ENCODE measurements at regions not wholly inside any gene's neighbourhood (a gene's known extent, or its start where the extent isn't known, plus 50 kb on each side); places are given as distances from the start of the nearest gene placed in this dataset.
"Not testable (repeated sequence)": the region's sequence is repeated elsewhere in the genome, so short reads cannot be mapped to it uniquely, and the experiment has no call there.

DNA sequence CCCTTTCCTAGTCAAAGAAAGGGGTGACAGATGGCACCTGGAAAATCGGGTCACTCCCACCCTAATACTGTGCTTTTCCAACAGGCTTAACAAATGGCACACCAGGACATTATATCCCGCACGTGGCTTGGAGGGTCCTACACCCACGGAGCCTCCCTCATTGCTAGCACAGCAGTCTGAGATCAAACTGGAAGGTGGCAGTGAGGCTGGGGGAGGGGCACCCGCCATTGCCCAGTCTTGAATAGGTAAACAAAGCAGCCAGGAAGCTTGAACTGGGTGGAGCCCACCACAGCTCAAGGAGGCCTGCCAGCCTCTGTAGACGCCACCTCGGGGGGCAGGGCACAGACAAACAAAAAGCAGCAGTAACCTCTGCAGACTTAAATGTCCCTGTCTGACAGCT lies 249.2 kb upstream of the ALG10 start:
- not testable (repeated sequence) for DNase-seq (ENCODE audit: low read depth); H3K4me3 ChIP-seq (ENCODE audit: low read depth, low read length)

DNA sequence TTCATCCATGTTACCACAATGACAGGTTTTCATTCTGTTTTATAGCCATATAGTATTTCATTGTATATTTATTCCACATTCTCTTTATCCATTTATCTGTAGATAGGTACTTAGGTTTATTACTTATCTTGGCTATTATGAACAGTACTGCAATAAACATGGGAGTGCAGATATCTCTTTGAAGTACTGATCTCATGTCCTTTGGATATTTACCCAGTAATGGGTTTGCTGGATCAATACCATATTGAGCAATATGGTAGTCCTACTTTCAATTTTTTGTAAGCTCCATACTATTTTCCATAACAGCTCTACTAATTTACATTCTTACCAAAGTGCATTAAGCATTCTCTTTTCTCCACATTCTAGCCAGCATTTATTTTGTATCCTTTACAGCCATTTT lies 235.8 kb upstream of the ALG10 start:
- DNase-seq (ENCODE audit: low read depth) = no peak
- H3K4me3 ChIP-seq (ENCODE audit: low read depth, low read length) = no peak overlapping the region

DNA sequence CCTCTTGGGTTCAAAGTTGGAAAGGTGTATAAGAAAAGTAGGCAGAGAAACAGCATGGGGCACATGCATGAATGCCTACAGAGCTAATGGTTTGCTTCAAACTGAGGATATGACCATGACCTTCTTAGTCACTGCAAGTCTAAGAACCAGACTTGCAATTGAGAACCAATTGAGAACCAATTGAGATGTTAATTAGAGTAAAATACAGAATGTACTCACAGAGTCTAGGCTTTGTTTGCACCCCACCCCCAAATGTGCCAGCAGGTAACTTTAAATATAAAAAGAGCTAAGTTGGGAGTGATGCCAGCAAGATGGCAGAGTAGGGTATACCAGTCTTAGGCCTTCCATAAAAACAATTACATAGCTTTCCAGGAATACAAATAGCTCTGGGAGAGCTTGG lies 227.3 kb upstream of the ALG10 start:
- DNase-seq (ENCODE audit: low read depth) = no peak
- H3K4me3 ChIP-seq (ENCODE audit: low read depth, low read length) = no peak overlapping the region

DNA sequence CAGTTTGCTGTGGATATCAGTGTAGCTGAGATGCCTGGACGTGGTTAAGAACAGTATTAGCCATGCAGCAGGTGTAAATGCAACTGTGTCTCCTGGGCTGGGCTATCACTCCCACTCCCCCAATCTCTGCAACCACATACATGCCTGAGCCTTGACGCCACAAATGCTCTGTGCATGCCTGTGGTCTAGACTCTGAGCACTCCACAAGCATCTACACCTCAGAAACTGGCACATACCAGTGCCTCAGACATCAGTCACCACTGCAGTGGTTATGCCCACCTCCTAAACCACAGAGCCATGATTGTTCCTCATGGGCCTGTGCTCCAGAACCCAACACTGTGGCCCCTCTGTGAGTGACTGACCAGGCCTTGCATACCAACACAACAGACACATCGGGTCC lies 226.8 kb upstream of the ALG10 start:
- DNase-seq (ENCODE audit: low read depth) = no peak
- no peak overlapping the region for H3K4me3 ChIP-seq (ENCODE audit: low read depth, low read length)

DNA sequence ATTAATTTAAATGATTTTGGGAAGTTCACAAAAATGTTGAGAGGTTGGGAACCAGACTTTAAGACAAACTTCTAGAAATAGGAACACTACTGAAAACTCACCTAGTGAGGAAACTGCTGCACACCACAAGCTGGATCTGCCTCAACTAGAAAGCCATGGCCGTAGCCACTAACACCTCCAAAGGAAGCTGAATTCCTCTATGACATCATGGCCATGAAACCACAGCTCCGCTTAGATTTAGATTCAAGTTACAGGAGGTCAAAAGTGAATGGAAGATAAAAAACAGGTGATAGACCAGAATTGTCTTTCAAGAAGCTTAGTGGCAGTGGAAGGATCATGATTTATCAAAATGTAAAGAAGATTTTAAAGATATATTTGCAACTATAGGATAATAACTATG lies 208.8 kb upstream of the ALG10 start:
- no peak for DNase-seq (ENCODE audit: low read depth)
- H3K4me3 ChIP-seq (ENCODE audit: low read depth, low read length) = no peak overlapping the region

DNA sequence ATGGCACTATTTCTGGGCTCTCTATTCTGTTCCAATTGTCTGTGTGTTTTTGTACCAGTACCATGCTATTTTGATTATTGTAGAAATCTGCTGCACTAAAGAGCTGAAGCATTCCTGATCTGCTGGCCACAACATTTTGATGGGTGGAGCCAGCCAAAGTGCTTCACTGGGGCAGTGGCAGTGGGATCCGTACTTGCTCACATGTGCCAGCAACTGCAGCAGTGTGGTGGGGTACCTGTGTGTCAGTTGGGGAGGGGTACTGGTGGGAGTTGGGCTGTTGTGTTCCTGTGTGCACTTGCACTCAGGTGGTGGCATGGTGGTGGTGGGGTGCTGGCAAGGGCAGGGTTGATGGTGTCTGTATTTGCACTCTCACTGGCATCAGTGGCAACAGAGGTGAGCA lies 204.6 kb upstream of the ALG10 start:
- no peak for DNase-seq (ENCODE audit: low read depth)
- H3K4me3 ChIP-seq (ENCODE audit: low read depth, low read length) = no peak overlapping the region

DNA sequence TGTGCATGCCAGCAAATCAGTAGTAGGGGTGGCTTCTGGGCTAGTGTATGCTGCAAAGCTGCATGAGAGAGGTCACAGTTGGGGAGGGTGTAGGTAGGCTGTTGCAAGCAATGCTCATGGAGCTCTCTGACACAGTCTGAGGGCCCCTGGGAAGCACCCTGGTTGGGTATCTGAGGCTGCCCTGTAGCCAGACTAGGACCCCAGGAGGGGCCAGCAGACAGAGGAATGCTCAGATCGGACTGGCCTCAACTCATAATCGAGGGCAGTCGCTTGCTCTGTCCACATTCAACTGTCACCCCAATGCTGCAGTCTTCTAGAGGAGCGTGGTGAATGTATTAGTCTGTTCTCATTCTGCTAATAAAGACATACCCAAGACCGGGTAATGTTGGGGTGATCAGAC lies 204.0 kb upstream of the ALG10 start:
- no peak for DNase-seq (ENCODE audit: low read depth)
- H3K4me3 ChIP-seq (ENCODE audit: low read depth, low read length) = no peak overlapping the region

DNA sequence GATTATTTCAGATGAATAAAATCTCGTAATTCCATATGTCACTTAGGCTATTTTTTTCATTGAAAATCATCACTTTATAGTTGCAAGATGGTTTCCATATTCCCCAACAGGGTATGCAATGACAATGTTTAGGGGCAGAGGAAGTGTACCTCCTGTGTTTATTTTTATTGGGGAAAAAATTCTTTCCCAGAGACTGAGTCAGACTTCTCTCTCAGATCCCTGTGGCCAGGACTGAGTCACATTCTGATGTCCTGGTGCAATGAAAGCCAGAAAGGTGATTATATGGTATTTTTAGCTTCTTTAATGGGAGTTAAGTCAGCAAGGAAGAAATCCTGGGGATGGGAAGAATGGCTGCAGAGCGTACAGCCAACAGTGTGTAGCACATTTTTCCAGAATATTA lies 196.9 kb upstream of the ALG10 start:
- no peak for DNase-seq (ENCODE audit: low read depth)
- H3K4me3 ChIP-seq (ENCODE audit: low read depth, low read length) = no peak overlapping the region

DNA sequence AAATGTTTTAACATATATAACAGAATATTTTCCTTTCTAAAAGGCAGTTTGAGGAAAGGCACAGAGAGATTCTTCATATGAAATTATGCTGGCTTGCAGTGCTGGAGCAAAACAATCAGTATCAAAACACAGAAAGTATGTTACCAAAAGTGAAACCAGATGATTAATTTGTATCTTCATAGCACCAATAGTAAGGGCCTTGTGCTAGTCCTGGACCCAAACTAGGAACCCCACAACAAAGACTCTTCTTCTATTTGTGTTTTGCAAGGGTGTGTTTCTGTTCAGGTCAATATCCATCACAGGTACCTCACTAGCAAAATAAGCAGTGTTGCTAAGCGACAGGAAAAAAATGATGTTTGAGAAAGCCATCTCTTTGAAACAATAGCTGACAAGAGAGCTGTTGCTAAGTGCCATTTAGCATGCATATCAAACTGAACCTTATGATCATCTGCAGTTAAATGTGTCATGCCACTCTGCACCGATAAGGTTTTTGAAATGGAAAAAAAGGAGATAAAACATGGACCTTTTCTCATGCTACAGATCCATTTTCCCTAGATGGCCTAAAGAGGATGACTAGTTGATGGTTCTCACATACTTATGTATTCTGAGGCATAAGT lies 196.2 kb upstream of the ALG10 start:
- H3K4me3 ChIP-seq (ENCODE audit: low read depth, low read length) = no peak overlapping the region
- no peak for DNase-seq (ENCODE audit: low read depth)

DNA sequence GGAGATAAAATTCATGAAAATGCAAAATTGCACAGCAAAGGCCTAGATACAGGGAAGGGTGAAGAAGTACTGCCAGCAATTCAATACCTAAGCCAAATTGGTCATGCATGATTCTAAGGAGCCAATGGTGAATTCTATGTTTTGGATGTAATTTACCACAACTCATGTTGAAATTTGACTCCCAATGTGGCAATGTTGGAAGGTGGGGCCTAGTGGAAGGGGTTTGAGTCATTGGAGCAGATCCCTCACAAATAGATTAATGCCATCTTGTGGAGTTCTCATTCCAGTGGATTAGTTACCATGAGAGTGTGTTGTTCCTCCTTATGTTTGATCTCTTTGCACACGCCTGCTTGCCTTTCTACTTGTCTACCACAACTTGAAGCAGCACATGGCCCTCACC lies 194.0 kb upstream of the ALG10 start:
- DNase-seq (ENCODE audit: low read depth) = no peak
- no peak overlapping the region for H3K4me3 ChIP-seq (ENCODE audit: low read depth, low read length)

DNA sequence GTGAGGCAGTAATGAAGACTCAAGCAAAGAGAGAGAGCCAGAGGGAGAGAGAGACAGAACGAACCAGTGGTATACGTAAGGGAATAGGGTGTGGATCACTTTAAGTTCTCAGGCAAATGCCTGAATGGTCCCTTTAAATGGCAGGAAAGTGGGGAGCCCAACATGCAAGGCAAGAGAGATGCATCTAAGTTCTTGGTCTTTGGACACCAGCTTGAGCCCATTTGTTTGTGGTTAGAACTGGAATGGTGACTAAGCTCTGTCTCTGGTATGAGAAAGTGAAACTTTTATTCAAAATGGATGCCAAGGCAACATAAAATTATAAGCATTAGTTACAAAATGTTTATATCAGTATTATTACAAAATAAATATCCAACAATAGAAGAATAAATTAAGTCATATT lies 192.2 kb upstream of the ALG10 start:
- no peak for DNase-seq (ENCODE audit: low read depth)
- H3K4me3 ChIP-seq (ENCODE audit: low read depth, low read length) = no peak overlapping the region

DNA sequence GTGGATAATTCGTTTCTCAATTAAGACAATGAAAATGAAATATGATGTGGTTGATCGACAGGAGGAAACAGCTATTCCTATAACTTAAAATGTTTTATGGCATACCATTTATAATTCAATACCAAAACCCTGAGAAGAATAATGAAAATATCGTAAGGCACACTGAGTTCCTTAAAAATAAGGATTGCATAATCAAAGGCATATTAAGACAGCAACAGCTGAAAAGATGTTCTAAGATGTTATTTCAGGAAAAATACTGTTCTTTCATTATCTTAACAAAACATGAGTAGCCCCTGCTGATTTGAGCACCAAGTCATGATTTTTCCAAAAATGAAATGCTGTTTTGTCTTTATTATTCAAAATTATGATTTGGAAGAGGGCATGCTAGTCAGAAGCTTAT lies 189.4 kb upstream of the ALG10 start:
- no peak for DNase-seq (ENCODE audit: low read depth)
- H3K4me3 ChIP-seq (ENCODE audit: low read depth, low read length) = no peak overlapping the region

DNA sequence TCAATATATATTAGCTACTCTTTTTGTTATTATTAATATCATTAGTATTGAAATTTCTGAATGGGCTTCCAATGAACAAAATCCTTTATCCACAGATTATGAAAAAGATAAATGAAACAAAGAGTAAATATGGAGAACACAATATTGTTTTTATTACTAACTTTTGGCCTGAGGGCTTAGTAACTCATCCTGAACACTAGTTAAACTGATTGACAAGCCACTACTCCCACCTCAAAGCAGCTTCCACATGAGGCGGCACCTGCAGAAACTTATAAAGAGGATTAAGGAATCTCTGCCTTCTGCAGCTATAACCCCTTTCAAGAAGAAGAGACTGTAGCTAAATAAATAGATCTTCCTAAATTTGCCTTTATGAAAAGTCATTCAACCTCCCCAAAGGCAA lies 187.6 kb upstream of the ALG10 start:
- no peak for DNase-seq (ENCODE audit: low read depth)
- no peak overlapping the region for H3K4me3 ChIP-seq (ENCODE audit: low read depth, low read length)

DNA sequence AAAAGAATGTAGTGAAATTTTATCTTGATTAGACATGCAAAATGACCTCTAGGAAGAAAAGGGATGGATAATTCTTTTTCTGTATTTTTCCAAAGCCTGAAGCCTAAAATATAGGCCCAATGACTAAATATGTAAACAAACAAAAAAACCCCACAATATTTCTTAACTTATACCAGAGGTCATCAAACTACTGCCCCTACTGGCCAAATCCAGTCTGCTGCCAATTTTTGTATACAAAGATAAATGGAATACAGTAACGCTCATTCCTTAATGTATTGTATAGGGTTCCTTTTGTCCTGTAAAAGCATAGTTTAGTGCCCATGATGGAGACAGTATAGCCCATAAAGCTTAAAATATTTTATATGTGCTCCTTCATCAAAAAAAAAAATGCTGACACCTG lies 145.7 kb upstream of the ALG10 start:
- H3K4me3 ChIP-seq (ENCODE audit: low read depth, low read length) = no peak overlapping the region
- DNase-seq (ENCODE audit: low read depth) = no peak

DNA sequence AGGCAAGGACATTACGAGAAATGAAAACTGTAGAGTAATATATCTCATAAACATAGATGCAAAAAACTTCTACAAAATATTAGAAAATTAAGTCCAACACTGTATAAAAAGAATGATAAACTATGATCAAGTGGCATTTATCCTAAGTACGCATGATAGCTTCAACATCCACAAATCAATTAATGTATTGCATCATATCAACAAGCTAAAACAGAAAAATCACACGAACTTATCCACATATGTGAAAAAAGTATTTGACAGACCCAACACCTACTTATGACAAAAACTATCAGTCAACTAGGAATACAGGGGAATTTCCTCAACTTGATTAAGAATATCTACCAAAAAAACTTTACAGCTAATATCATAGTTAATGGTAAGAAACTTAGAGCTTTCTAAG lies 129.9 kb upstream of the ALG10 start:
- no peak for DNase-seq (ENCODE audit: low read depth)
- H3K4me3 ChIP-seq (ENCODE audit: low read depth, low read length) = no peak overlapping the region

DNA sequence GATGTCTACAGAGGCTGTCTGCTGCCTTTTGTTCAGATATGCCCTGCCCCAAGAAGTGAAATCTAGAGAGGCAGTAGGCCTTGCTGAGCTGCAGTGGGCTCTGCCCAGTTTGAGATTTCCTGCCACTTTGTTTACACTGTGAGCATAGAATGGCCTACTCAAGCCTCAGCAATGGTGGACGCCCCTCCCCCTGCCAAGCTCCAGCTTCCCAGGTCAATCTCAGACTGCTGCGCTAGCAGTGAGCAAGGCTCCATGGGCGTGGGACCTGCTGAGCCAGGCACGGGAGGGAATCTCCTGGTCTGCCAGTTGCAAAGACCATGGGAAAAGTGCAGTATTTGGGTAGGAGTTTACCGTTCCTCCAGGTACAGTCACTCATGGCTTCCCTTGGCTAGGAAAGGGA lies 101.8 kb upstream of the ALG10 start:
- DNase-seq (ENCODE audit: low read depth); H3K4me3 ChIP-seq (ENCODE audit: low read depth, low read length): not testable (repeated sequence)

DNA sequence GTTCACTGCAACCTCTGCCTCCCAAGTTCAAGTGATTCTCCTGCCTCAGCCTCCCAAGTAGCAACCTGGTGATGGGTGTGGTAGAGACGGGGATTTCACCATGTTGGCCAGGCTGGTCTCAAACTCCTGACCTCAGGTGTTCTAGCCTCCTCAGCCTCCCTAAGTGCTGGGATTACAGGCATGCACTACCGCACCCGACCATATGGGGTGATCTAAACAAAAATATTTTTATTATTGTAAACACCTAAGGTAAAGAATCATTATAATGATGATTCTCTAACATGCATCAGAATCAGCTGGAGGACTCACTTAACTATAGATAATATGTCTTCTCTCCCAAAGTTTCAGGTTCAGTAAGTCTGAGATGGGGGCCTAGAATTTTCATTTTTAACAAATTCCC lies 96.2 kb upstream of the ALG10 start:
- no peak overlapping the region for H3K4me3 ChIP-seq (ENCODE audit: low read depth, low read length)
- DNase-seq (ENCODE audit: low read depth) = no peak

DNA sequence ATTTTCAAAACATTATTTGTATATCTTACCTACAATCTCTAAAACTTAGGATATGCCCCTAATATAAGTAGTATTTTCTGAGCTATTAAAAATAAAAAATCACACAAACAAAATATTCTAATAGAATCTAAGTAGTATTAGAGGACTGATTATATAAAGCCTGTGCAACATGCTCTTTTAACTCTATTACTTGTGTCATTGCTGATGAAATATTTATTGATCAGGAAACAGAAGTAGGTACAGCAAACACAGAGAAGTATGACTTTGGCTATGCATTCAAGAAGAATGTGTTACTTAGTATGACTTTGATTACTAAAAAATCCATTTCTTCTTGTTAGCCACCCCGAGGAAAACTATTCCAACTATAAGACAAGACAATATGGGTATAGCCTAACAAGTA lies 84.6 kb upstream of the ALG10 start:
- not testable (repeated sequence) for H3K4me3 ChIP-seq (ENCODE audit: low read depth, low read length); DNase-seq (ENCODE audit: low read depth)

DNA sequence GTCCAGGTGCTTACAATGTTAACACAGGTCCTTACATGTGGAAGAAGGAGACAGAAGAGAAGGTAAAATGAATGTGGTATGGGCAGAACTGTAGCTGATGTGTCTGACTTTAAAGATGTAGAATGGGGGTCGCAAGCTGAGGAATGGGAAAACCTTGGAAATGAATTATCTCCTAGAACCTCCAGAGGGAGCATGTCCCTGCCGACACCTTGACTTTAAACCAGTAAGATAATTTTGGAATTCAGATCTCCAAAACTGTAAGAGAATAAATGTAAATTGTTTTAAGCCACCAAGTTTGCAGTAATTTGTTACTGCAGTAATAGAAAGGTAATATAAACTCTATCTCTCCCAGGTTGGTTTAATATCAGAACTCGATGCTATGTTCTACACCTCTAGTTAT lies 80.1 kb upstream of the ALG10 start:
- DNase-seq (ENCODE audit: low read depth) = no peak

DNA sequence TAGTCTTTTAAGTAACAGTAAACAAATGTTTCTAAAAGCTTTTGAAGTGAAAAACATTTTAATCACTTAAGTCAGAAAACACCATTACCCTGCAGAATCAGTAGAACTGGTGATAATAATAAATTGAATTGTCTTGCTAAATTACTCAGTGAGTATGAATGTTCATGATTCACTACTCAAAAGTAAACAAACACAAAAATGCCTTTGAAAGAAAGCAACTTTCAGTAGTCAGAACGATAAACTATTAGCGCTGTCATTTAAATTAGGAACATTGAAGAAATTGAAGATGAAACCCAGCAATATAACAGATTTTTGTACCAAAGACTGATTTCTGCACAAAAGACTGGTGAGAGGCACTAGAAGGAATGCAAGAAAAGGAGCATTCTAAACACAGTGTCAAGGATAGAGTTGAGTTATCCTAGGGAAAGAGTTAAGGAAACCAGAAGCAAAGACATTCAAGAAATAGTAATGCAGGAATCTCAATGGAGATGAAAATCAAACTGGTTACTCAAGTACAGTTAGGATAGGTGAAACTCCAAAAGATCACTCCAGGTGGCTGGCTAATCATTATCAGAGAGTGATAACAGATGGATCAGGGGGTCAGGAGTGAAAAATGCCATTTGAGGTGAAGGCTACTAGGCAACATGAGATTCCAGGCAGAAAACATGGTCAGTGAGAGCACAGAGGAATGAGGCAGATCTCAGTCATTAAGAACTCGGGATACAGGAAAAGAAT lies 77.4 kb upstream of the ALG10 start:
- H3K4me3 ChIP-seq (ENCODE audit: low read depth, low read length) = no peak overlapping the region
- DNase-seq (ENCODE audit: low read depth) = no peak

More for the DNA sequence above, 80.1 kb upstream of the ALG10 start:
- no peak overlapping the region for H3K4me3 ChIP-seq (ENCODE audit: low read depth, low read length)

DNA sequence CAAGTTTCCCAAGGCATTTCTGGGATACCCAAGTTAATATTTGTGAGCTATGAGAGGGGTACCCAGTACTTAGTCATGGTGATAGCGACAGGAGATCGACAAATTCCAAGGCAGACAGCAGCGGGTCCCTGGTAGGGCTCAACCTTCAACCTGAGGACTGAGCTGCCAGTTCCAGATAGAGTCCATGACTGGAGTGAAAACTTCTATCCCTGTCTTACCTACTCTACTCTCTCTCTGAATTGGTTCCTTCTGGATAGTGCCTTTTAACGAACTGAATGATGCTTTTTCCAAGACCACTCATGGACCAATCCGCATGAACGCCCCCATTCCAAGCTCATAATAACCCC lies 76.9 kb upstream of the ALG10 start:
- no peak for DNase-seq (ENCODE audit: low read depth)

DNA sequence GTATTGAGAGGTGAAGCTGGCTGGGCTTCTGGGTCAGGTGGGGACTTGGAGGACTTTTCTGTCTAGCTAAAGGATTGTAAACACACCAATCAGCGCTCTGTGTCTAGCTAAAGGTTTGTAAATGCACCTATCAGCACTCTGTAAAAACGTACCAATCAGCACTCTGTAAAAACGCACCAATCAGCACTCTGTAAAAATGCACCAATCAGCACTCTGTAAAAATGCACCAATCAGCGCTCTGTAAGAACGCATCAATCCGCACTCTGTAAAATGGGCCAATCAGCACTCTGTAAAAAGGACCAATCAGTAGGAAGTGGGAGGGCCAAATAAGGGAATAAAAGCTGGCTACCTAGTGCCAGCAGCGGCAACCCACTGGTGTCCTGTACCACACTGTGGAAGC lies 56.1 kb upstream of the ALG10 start:
- DNase-seq (ENCODE audit: low read depth) = not testable (repeated sequence)

More for the DNA sequence above, 76.9 kb upstream of the ALG10 start:
- no peak overlapping the region for H3K4me3 ChIP-seq (ENCODE audit: low read depth, low read length)

More for the DNA sequence above, 56.1 kb upstream of the ALG10 start:
- not testable (repeated sequence) for H3K4me3 ChIP-seq (ENCODE audit: low read depth, low read length)
